Endodermal cell (in vitro differentiated cells): ENCODE measurements at regions not wholly inside any gene's neighbourhood (a gene's known extent, or its start where the extent isn't known, plus 50 kb on each side); places are given as distances from the start of the nearest gene placed in this dataset.

ENCODE experiments used
- DNase-seq: peaks from one replicate; pipeline ENCODE4 v3.0.0-alpha.2; 2017
- H3K27ac ChIP-seq: 2 replicates; pipeline ENCODE4 v1.5.1; 2013; ENCODE audit warnings: mild to moderate bottlenecking, low read depth, low read length, moderate library complexity
- H3K27me3 ChIP-seq: 2 replicates; pipeline ENCODE4 v1.6.1; 2013; ENCODE audit warnings: mild to moderate bottlenecking, low read length, moderate library complexity; ENCODE audit not compliant: insufficient read depth, control insufficient read depth, poor library complexity, severe bottlenecking
- H3K36me3 ChIP-seq: 2 replicates; pipeline ENCODE4 v1.7.0; 2013; ENCODE audit warnings: mild to moderate bottlenecking, low read length, moderate library complexity; ENCODE audit not compliant: control insufficient read depth, insufficient read depth
- H3K4me1 ChIP-seq: one replicate; pipeline ENCODE4 v1.7.0; 2013; ENCODE audit warnings: low read length; ENCODE audit not compliant: control insufficient read depth, insufficient read depth
- H3K4me3 ChIP-seq: 2 replicates; pipeline ENCODE4 v1.5.1; 2013; ENCODE audit warnings: mild to moderate bottlenecking, low read length, moderate library complexity
- H3K9ac ChIP-seq: 2 replicates; pipeline ENCODE4 v1.6.1; 2013; ENCODE audit warnings: mild to moderate bottlenecking, low read length, moderate library complexity; ENCODE audit not compliant: poor library complexity, severe bottlenecking; ENCODE audit errors: extremely low read depth
- H3K9me3 ChIP-seq: 2 replicates; pipeline ENCODE4 v1.6.1; 2013; ENCODE audit warnings: mild to moderate bottlenecking, low read length, moderate library complexity; ENCODE audit not compliant: control insufficient read depth
- H3K27ac Mint-ChIP-seq: 2 replicates; pipeline ENCODE4 v1.8.0; 2020; ENCODE audit warnings: mixed read lengths
- H3K27me3 Mint-ChIP-seq: 2 replicates; pipeline ENCODE4 v1.8.0; 2021; ENCODE audit warnings: mild to moderate bottlenecking, mixed read lengths; ENCODE audit not compliant: insufficient read depth
- H3K36me3 Mint-ChIP-seq: 2 replicates; pipeline ENCODE4 v1.8.0; 2020; ENCODE audit warnings: low read depth, mixed read lengths
- H3K4me1 Mint-ChIP-seq: 2 replicates; pipeline ENCODE4 v1.8.0; 2020; ENCODE audit warnings: mixed read lengths
- H3K4me3 Mint-ChIP-seq: 2 replicates; pipeline ENCODE4 v1.8.0; 2020; ENCODE audit warnings: mild to moderate bottlenecking, moderate library complexity, mixed read lengths
- H3K9me3 Mint-ChIP-seq: 2 replicates; pipeline ENCODE4 v1.8.0; 2020; ENCODE audit warnings: mild to moderate bottlenecking, mixed read lengths
- WGBS, 2 experiments: methylation state at CpG; one replicate each; pipeline versions ENCODE4 v1.1.5 to v1.1.7; 2013; ENCODE audit warnings: missing lambda C conversion rate in 2 of 2, mixed read lengths in 1 of 2; ENCODE audit not compliant: insufficient coverage in 1 of 2, insufficient read length in 1 of 2; 5-methylcytosine and 5-hydroxymethylcytosine counted together
- TF ChIP-seq, protein P1 (sequence below): fragments of 200-600 bp; sonication (generic); conservative IDR thresholded peaks from 2 replicates; pipeline ENCODE4 v1.5.0; 2021; ENCODE audit warnings: antibody characterized with exemption, mild to moderate bottlenecking

DNA sequence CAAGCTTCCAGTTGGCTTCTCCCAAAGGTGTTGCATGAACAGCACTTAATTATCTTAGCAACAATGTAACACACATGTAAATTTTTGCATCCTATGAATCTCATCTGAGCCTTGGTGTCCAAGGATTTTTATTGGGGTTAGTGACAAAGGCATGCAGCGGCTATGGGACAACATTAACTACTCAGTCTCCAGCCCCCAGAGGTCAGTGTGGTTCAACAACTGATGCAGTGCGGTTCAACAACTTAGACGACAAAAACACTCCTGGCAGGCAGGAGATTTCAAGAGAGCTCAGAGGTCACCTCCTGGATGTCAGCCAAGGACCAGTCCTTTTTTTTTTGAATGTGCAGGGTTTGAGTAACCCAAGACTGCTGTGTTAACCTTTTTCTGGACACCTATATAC is 77.5 kb upstream of the HMCN1 start:
- no peak overlapping the region for H3K4me3 ChIP-seq
- no peaks in the 10 kb centered on the region for H3K27me3 ChIP-seq
- TF ChIP-seq, protein P1, sequence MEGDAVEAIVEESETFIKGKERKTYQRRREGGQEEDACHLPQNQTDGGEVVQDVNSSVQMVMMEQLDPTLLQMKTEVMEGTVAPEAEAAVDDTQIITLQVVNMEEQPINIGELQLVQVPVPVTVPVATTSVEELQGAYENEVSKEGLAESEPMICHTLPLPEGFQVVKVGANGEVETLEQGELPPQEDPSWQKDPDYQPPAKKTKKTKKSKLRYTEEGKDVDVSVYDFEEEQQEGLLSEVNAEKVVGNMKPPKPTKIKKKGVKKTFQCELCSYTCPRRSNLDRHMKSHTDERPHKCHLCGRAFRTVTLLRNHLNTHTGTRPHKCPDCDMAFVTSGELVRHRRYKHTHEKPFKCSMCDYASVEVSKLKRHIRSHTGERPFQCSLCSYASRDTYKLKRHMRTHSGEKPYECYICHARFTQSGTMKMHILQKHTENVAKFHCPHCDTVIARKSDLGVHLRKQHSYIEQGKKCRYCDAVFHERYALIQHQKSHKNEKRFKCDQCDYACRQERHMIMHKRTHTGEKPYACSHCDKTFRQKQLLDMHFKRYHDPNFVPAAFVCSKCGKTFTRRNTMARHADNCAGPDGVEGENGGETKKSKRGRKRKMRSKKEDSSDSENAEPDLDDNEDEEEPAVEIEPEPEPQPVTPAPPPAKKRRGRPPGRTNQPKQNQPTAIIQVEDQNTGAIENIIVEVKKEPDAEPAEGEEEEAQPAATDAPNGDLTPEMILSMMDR, result peak; percentile 57
- Mint-ChIP-seq H3K27ac (no peak overlapping the region), H3K36me3 (no peaks in the 10 kb centered on the region), H3K4me1 (peaks cover 26% of the 10 kb centered on the region), H3K4me3 (no peak overlapping the region), H3K27me3 (peaks cover 2% of the 10 kb centered on the region), H3K9me3 (peaks cover 6% of the 10 kb centered on the region)
- H3K9ac ChIP-seq, result no peak overlapping the region
- DNase-seq, result peak; percentile 57
- peaks cover 17% of the 10 kb centered on the region for H3K9me3 ChIP-seq
- H3K27ac ChIP-seq, result no peak overlapping the region
- peaks cover 2% of the 10 kb centered on the region for H3K4me1 ChIP-seq
- H3K36me3 ChIP-seq, result no peaks in the 10 kb centered on the region
- WGBS, 2 experiments, result 91 to 92% methylated on average over 2 to 3 of the region's 3 CpGs

DNA sequence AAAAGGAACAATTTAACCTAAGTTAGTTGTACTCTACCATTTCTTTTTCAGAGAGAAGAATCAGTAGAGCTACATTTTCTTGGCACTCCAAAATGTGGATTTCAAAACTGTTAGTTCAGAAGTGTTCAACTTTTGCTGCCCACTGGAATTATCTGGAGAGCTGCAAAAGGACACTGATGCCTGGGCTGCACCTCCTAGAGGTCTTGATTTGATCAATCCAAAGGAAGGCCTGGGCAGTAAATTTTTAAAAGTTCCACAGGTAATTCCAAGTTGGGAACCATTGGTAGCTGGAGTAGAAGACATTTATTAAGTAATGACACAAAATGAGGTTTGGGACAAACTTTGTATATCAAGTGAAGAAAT is 79.3 kb upstream of the HMCN1 start:
- Histone ChIP-seq H3K27ac (no peak overlapping the region), H3K9ac (peak overlapping the region; percentile 13), H3K4me1 (peaks cover 2% of the 10 kb centered on the region), H3K36me3 (no peaks in the 10 kb centered on the region), H3K9me3 (peaks cover 34% of the 10 kb centered on the region), H3K4me3 (no peak overlapping the region), H3K27me3 (no peaks in the 10 kb centered on the region)
- Mint-ChIP-seq H3K27ac (peak overlapping the region; percentile 84), H3K4me3 (no peak overlapping the region), H3K27me3 (peaks cover 2% of the 10 kb centered on the region), H3K36me3 (peaks cover 6% of the 10 kb centered on the region), H3K9me3 (peaks cover 15% of the 10 kb centered on the region), H3K4me1 (peaks cover 28% of the 10 kb centered on the region)
- TF ChIP-seq, protein P1, result no peak
- DNase-seq, result no peak

DNA sequence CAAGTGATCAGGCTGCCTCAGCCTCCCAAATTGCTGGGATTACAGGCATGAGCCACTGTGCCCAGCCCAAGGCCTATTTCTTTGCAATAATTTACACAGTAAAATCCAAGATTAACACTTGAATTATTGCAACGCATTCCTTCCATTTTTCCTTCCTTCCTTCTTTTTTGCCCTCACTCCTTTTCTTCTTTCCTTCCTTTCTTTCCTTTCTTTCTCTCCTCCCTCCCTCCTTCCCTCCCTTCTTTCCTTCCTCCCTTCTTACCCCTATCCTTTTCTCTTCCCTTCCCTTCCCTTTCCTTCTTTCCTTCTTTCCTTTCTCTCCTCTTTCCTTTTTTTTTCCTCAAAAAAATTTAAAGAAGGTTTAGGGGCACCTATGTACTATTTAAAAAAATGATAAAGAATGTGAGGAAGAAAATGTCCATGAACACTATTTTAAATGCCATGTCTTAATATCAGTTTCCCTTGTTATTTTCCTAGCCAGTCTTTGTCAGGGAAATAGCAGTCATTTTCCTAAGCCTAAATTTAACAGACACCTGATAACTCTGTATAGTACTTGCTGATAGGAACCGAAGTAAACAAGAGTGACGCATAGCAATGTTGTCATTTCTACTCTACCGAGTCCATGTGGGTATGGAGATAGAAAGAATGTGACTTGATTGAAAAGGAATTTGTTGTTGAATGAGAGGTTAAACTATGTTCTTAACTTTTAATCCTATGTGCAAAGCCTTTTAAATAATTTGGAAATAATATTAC is 79.8 kb upstream of the HMCN1 start:
- H3K9me3 ChIP-seq, result peaks cover 40% of the 10 kb centered on the region
- Mint-ChIP-seq H3K27ac (peak overlapping the region; percentile 52), H3K36me3 (peaks cover 11% of the 10 kb centered on the region), H3K27me3 (peaks cover 2% of the 10 kb centered on the region), H3K4me1 (peaks cover 28% of the 10 kb centered on the region), H3K4me3 (no peak overlapping the region), H3K9me3 (peaks cover 21% of the 10 kb centered on the region)
- H3K4me1 ChIP-seq, result peaks cover 2% of the 10 kb centered on the region
- H3K27me3 ChIP-seq, result no peaks in the 10 kb centered on the region
- WGBS, 2 experiments, result 52 to 83% methylated on average over 3 to 4 of the region's 4 CpGs
- no peak overlapping the region for H3K4me3 ChIP-seq
- no peaks in the 10 kb centered on the region for H3K36me3 ChIP-seq
- no peak overlapping the region for H3K27ac ChIP-seq
- TF ChIP-seq, protein P1, result no peak
- no peak overlapping the region for H3K9ac ChIP-seq
- DNase-seq, result no peak
